Left lung (tissue), 4 donors: ENCODE measurements at regions not wholly inside any gene's neighbourhood (a gene's known extent, or its start where the extent isn't known, plus 50 kb on each side); places are given as distances from the start of the nearest gene placed in this dataset.
A peak's percentile ranks its signal among the peaks of the same experiment; 100 is the strongest.

Experiments
- ATAC-seq: fragments of 200-7000 bp; cut with Tn5 transposase; one replicate; pipeline ENCODE4 v1.9.1; 2020; ENCODE audit warnings: moderate library complexity
- DNase-seq, 4 donors: peaks; one replicate each; pipeline ENCODE4 v3.0.0-alpha.2; 2013 to 2020
- H3K27ac ChIP-seq, 2 donors: fragments of 200-600 bp; sonication (generic) in 1 of 2; one replicate each; pipeline versions ENCODE4 v1.5.0 to v1.8.0; 2020 to 2021
- H3K27me3 ChIP-seq, 2 donors: fragments of 200-600 bp; sonication (generic) in 1 of 2; one replicate each; pipeline versions ENCODE4 v1.5.0 to v1.8.0; 2020 to 2021
- H3K36me3 ChIP-seq, 2 donors: fragments of 200-600 bp; sonication (generic) in 1 of 2; one replicate each; pipeline versions ENCODE4 v1.5.0 to v1.8.0; 2020 to 2021
- H3K4me1 ChIP-seq, 2 donors: fragments of 200-600 bp; one replicate each; pipeline ENCODE4 v1.8.0; 2021
- H3K4me3 ChIP-seq, 2 donors: fragments of 200-600 bp; sonication (generic) in 1 of 2; one replicate each; pipeline versions ENCODE4 v1.5.0 to v1.8.0; 2020 to 2021; ENCODE audit warnings: mild to moderate bottlenecking in 1 of 2
- H3K9me3 ChIP-seq, 2 donors: fragments of 200-600 bp; sonication (generic) in 1 of 2; one replicate each; pipeline versions ENCODE4 v1.5.0 to v1.8.0; 2020 to 2021
- CTCF ChIP-seq, 2 donors: fragments of 200-600 bp; sonication (generic) in 1 of 2; IDR thresholded peaks; one replicate each; pipeline versions ENCODE4 v1.5.0 to v1.8.0; 2021; ENCODE audit warnings: antibody characterized with exemption in 2 of 2
- intact Hi-C, 2 donors: fragments of 100-400 bp; cut with DNase I; formaldehyde crosslinking; loops; one replicate each; pipeline versions ENCODE4 v1.11.2 to v1.14.2; 2022
- donor health status: DM: no; HTN: yes; CAD: no.
- donor health status: DM: no; HTN: no; CAD: no.

GRCh38 chr16:6646891-6647290 is 685.8 kb upstream of the RBFOX1 start:
- no peak for TF ChIP-seq CTCF (IDR thresholded peaks at IDR 0.05)
- no peak overlapping the region for H3K4me3 ChIP-seq
- H3K36me3 ChIP-seq = no peaks in the 10 kb centered on the region
- intact Hi-C loops = no loop called here
- no peaks in the 10 kb centered on the region for H3K9me3 ChIP-seq
- H3K4me1 ChIP-seq = no peaks in the 10 kb centered on the region
- peaks cover 0 to 36% of the 10 kb centered on the region in 2 donors for H3K27me3 ChIP-seq
- H3K27ac ChIP-seq = no peak overlapping the region
- no peak for DNase-seq
- ATAC-seq = no peak

- Histone ChIP-seq H3K27me3 (peaks cover 0 to 39% of the 10 kb centered on the region in 2 donors), H3K36me3 (no peaks in the 10 kb centered on the region), H3K4me3 (no peak overlapping the region), H3K4me1 (no peaks in the 10 kb centered on the region), H3K27ac (no peak overlapping the region), H3K9me3 (no peaks in the 10 kb centered on the region)
- no peak for DNase-seq
- ATAC-seq = no peak
- intact Hi-C loops = no loop called here
- TF ChIP-seq CTCF (IDR thresholded peaks at IDR 0.05) = no peak
These were observed 686.7 kb upstream of the RBFOX1 start for GRCh38 chr16:6645768-6646568.

GRCh38 chr16:6644916-6645315 is 687.7 kb upstream of the RBFOX1 start:
- H3K36me3 ChIP-seq = no peaks in the 10 kb centered on the region
- H3K9me3 ChIP-seq = no peaks in the 10 kb centered on the region
- TF ChIP-seq CTCF (IDR thresholded peaks at IDR 0.05) = no peak
- peaks cover 0 to 35% of the 10 kb centered on the region in 2 donors for H3K27me3 ChIP-seq
- DNase-seq (no peak), ATAC-seq (no peak)
- H3K27ac ChIP-seq = no peak overlapping the region
- intact Hi-C loops = no loop called here
- no peaks in the 10 kb centered on the region for H3K4me1 ChIP-seq
- H3K4me3 ChIP-seq = no peak overlapping the region

- Histone ChIP-seq H3K9me3 (no peaks in the 10 kb centered on the region), H3K27ac (no peak overlapping the region), H3K4me1 (no peaks in the 10 kb centered on the region), H3K36me3 (no peaks in the 10 kb centered on the region), H3K4me3 (no peak overlapping the region), H3K27me3 (peaks cover 0 to 42% of the 10 kb centered on the region in 2 donors)
- TF ChIP-seq CTCF (IDR thresholded peaks at IDR 0.05) = peak; percentile 70 to 72
- DNase-seq = peak in 2 of 4 donors; percentile 35 to 47
- intact Hi-C loops = no loop called here
- ATAC-seq = peak; percentile 76
These were observed 689.5 kb upstream of the RBFOX1 start for GRCh38 chr16:6643080-6643686.

GRCh38 chr16:6642271-6642670 is 690.4 kb upstream of the RBFOX1 start:
- intact Hi-C loops = no loop called here
- DNase-seq (no peak), ATAC-seq (no peak)
- H3K36me3 ChIP-seq = no peaks in the 10 kb centered on the region
- H3K9me3 ChIP-seq = no peaks in the 10 kb centered on the region
- H3K4me3 ChIP-seq = no peak overlapping the region
- no peak overlapping the region for H3K27ac ChIP-seq
- TF ChIP-seq CTCF (IDR thresholded peaks at IDR 0.05) = no peak
- H3K27me3 ChIP-seq = peaks cover 0 to 44% of the 10 kb centered on the region in 2 donors
- no peaks in the 10 kb centered on the region for H3K4me1 ChIP-seq
